Astrocyte (in vitro differentiated cells and primary cell): ENCODE measurements at regions not wholly inside any gene's neighbourhood (a gene's known extent, or its start where the extent isn't known, plus 50 kb on each side); places are given as distances from the start of the nearest gene placed in this dataset.

Experiments
- EZH2 ChIP-seq: IDR thresholded peaks from 2 replicates; pipeline ENCODE4 v1.6.1; 2012; ENCODE audit warnings: mild to moderate bottlenecking, low read length, inconsistent platforms; ENCODE audit not compliant: insufficient read depth
- TF ChIP-seq, protein P1 (sequence below): IDR thresholded peaks from 2 replicates; pipeline ENCODE4 v1.5.1; 2011; ENCODE audit warnings: low read depth, mild to moderate bottlenecking, inconsistent platforms, low read length, moderate library complexity; ENCODE audit not compliant: insufficient read depth

- TF ChIP-seq, protein P1, sequence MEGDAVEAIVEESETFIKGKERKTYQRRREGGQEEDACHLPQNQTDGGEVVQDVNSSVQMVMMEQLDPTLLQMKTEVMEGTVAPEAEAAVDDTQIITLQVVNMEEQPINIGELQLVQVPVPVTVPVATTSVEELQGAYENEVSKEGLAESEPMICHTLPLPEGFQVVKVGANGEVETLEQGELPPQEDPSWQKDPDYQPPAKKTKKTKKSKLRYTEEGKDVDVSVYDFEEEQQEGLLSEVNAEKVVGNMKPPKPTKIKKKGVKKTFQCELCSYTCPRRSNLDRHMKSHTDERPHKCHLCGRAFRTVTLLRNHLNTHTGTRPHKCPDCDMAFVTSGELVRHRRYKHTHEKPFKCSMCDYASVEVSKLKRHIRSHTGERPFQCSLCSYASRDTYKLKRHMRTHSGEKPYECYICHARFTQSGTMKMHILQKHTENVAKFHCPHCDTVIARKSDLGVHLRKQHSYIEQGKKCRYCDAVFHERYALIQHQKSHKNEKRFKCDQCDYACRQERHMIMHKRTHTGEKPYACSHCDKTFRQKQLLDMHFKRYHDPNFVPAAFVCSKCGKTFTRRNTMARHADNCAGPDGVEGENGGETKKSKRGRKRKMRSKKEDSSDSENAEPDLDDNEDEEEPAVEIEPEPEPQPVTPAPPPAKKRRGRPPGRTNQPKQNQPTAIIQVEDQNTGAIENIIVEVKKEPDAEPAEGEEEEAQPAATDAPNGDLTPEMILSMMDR = no peak
- TF ChIP-seq EZH2 = no peak
Observed at GRCh38 chr6:48584846-48585245, 473.8 kb upstream of the PTCHD4 start.
